ENCODE measurements at regions not wholly inside any gene's neighbourhood (a gene's known extent, or its start where the extent isn't known, plus 50 kb on each side); places are given as distances from the start of the nearest gene placed in this dataset.
"Not testable (repeated sequence)": the region's sequence is repeated elsewhere in the genome, so short reads cannot be mapped to it uniquely, and the experiment has no call there.

DNA sequence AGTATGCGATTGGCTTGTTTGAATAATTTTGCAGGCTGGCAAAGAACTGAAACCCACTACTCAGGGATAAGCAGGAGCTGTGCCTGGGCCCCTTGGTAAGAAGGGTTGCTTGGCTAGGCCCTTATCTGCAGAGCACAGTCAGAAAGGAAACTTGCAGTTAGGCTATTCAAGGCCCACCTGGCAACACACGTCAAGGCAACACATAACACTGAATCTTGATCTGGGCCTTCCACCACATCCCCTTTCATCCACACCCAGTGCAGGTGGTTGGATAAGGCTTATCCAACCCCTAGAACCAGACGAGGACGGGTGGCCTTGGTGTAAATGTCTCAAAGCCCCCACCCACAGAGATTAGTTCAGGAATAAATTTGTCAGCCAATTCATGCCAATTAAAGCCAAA, 72.8 kb upstream of the NEIL3 start:
- no peak for DNase-seq (ENCODE audit: low spot score)
- FAIRE-seq = no peak

DNA sequence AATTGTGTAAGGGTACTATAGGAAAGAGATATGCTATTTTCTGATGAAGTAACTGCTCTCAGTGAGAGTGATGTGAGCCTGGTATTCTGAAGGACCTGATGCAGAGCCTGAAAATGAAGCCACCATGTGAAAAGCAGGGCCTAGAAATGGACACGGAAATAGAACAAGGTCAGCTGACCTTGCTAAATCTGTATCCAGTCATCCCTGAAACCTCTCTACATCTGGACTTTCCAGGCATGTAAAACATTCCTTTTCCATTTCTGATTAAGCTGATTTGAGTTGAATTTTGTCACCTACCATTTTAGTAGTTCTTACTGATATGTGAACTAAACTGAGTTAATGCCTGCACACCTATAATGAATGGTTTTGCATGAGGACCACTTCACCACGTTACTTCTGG, 72.4 kb upstream of the NEIL3 start:
- no peak for DNase-seq (ENCODE audit: low spot score)
- FAIRE-seq = no peak

GRCh38 chr4:177239477-177239876, 70.2 kb upstream of the NEIL3 start:
- no peak for DNase-seq (ENCODE audit: low spot score)
- no peak for FAIRE-seq

DNA sequence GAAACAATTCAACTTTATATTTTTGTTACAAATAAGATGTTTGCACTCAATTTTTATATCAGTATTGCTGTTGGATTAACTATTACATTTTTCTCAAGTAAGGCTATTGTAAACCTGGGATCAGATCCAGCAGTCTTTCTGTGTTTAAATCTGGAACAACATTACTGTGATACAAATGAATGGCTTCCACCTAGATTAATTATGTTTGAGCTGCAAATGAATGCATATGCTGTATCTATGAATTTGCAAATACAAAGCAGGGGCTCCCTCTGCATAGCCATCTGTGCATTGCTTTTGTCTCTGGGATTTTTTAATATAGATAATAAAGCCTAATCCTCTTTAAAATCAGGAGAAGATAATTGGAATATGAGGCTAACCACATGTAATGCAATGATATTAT, 69.8 kb upstream of the NEIL3 start:
- no peak for FAIRE-seq
- no peak for DNase-seq (ENCODE audit: low spot score)

DNA sequence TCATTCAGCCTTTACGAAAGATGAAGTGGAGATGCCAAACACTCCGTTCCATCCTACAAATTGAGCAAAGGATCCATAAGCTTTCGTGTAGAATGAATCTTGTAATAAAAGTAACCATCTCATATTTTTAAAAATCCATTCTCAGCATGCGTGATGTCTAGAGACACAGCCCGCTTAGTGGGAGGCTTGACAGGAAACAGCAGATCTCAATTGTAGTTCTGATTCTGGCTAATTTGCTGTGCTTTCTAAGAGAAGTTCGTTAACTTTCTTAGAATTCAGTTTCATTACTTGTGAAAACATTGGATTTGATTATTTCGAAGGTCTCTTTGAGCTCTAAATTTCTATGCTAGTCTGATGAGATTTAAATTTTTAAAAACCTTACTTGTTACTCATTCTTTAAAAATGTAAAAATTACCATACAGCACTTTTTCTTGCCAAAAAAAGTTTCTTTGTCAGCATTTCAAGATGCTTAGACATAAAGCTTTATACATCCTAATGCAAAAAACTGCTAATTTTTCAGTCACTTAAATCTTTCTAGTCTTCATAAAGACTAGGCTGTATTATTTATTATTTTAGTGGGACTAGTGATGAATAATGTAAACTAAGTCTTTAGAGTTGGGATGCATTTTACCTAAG, 66.9 kb upstream of the NEIL3 start:
- FAIRE-seq (no peak), DNase-seq (ENCODE audit: low spot score) (no peak)

DNA sequence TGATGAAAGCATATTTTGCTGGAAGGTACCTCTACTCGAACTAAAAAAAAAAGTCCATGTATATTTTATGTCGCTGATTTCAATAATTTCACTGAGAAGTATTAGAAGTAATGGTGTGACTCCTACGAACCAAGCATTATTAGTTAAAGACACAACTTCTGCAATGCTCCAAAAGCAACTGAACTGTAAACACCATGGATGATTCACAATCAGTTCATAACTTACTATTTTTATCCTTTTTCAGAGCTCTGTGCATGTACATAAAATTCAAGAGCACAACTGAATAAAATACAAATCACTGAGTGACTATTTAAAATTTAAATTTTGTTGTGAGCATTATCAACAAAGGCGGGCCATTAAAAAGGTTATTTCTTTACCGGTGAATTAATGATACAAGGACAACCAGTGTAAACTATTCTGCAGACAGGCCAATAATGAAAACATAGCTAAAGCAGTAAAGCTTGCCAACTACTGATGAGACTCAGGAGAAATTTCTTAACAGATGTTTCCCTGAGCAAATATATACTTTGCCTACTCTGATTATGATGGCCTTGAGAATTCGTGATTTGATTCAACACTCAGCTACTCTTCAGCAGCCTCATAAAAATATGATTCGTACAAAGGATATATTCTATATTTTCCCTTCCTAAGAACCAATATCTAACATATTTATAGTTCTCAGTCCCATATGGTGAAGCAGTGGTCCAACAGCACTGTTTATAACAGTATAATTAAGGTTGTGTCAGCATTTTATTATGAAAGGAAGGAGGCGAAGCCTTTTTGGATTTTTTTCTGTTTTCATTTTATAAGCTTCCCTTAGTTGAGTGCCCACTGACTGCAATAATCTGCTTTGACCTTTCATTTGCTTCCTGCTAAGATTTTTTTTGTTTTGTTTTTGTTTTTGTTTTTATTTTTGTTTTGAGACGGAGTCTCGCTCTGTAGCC, 62.8 kb upstream of the NEIL3 start:
- DNase-seq (ENCODE audit: low spot score) = no peak

GRCh38 chr4:177250056-177250696, 59.5 kb upstream of the NEIL3 start:
- no peak for FAIRE-seq
- DNase-seq (ENCODE audit: low spot score) = peak; percentile 27

More for the DNA sequence above, 62.8 kb upstream of the NEIL3 start:
- FAIRE-seq = no peak

GRCh38 chr4:177251237-177251636, 58.4 kb upstream of the NEIL3 start:
- FAIRE-seq = no peak

GRCh38 chr4:177255359-177255758, 54.3 kb upstream of the NEIL3 start:
- no peak for DNase-seq (ENCODE audit: low spot score)
- no peak for FAIRE-seq

More at GRCh38 chr4:177251237-177251636, 58.4 kb upstream of the NEIL3 start:
- DNase-seq (ENCODE audit: low spot score) = no peak

DNA sequence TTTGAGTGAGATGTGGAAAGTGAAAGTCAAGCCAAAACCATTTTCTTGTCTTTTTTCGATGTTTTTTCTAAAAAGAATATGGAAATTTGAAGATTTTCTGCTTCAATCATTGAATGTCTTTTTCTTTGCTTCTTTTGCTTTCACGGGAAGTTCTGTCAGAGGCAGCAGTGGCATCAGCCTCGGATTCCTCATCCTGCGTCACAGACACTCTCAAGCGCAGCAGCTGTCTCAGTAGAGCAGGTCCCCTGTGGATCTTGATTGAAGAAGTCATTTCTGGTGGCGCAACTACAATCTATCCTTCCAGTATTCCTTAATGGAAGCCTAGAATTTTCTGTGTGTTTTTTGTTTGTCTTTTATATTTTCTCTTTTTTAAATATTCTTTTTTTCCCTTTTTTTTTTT, 52.7 kb upstream of the NEIL3 start:
- no peak for DNase-seq (ENCODE audit: low spot score)
- FAIRE-seq = no peak

- not testable (repeated sequence) for FAIRE-seq
Measured at GRCh38 chr4:177259466-177259865, 50.2 kb upstream of the NEIL3 start.

More at GRCh38 chr4:177259466-177259865, 50.2 kb upstream of the NEIL3 start:
- DNase-seq (ENCODE audit: low spot score) = not testable (repeated sequence)

Data from RCC 7860 (cell line).